GM18867 (cell line): ENCODE measurements at regions not wholly inside any gene's neighbourhood (a gene's known extent, or its start where the extent isn't known, plus 50 kb on each side); places are given as distances from the start of the nearest gene placed in this dataset.
"Not testable (repeated sequence)": the region's sequence is repeated elsewhere in the genome, so short reads cannot be mapped to it uniquely, and the experiment has no call there.

ENCODE experiments used
- ATAC-seq: cut with Tn5 transposase; IDR thresholded peaks from one replicate; pipeline ENCODE4 v1.9.1; 2021; ENCODE audit warnings: mild to moderate bottlenecking, moderate library complexity; ENCODE audit not compliant: unreplicated experiment

DNA sequence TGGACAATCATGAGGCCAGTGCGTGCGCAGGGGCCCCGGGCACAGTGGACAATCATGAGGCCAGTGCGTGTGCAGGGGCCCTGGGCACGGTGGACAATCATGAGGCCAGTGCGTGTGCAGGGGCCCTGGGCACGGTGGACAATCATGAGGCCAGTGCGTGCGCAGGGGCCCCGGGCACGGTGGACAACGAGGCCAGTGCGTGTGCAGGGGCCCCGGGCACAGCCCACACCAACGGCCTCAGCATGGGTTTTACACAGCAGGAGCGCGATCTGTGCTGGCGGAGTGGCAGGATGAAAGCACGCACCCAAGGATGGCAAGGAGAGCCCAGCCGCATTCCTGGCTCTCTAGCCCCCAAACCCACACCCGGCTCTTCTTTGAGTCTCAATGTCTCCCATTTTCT lies 78.8 kb downstream of the RFLNA start:
- ATAC-seq = not testable (repeated sequence)

DNA sequence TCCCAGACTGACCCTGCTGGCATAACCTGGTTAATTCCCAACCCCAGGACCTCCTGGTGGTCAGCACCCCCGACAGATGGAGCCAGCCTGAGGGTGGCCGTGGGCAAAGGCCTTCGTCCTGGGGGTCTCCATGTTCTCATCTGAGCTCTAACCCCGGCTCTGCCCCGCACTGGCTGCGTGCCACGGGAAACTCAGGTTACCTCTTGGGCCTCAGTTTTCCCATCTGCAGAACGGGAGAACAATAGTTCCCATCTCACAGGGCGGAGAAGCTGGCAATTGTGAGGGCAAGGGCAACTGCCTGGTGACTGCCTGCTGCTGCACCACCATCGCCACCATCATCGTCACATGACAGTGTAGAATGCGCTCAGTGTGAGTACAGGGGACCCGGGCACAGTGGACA lies 77.9 kb downstream of the RFLNA start:
- ATAC-seq = no peak

DNA sequence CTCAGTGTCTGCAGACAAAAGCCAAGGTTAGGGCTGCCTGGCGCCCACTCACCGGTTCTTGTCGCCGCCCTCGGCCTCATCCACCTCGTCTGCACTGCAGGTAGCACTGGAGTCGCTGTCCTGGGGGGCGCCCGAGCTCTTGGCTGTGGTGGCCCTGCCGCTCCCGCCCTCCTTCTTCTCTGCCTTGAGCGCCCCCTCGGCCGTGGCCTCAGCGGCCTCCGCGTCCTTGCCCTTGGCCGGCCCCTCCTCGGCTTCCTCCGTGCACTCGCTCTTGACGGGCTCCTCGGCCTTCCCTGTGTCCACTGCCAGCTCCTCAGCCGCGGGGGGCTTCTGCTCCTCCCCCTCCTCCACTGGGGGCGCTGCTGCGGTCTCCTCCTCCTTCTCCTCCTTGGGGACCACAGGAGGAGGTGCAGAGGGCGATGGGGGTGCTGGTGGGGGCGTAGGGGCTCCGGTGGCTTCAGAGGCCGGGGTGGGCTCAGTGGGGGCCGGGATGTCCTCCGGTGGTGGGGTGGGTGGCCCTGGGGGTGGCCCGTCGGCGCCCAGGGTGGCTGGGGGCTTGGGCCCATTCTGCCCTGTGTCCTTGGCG lies 77.2 kb downstream of the RFLNA start:
- no peak for ATAC-seq

DNA sequence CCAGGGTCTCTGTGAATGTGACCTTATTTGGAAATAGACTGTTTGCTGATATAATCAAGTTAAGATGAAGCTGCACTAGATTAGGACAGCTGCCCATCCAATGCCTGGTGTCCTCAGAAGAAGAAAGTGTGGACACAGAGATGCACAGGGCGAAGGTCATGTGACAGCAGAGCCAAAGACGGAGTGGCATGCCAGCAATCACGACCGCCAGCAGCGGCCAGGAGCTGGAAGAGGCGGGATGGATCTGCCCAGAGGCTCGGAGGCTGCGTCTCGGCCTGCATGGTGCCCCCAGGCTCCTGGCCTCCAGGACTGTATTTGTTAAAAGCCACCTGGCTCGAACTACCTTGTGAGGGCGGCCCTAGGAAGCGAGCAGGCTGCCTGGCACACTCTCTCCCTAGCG lies 76.5 kb downstream of the RFLNA start:
- ATAC-seq = no peak

DNA sequence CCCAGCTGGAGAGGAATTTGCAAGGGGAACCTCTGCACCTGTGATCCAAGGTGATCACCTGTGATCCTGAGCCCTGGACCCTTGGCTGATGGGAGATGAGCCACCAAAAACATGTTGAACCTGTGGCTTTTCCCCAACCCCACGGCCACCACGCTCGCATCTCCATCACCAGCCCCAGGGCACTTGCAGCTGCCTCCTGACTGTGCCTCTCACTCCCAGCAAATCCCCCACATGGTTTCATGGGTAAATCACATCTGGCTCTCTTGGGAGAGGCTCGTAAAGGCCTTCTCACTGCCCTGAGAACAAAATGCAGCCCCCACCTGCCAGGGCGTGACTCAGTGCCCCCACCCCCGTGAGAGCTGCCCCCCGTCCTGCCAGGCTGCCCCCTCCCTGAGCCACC lies 76.0 kb downstream of the RFLNA start:
- no peak for ATAC-seq

DNA sequence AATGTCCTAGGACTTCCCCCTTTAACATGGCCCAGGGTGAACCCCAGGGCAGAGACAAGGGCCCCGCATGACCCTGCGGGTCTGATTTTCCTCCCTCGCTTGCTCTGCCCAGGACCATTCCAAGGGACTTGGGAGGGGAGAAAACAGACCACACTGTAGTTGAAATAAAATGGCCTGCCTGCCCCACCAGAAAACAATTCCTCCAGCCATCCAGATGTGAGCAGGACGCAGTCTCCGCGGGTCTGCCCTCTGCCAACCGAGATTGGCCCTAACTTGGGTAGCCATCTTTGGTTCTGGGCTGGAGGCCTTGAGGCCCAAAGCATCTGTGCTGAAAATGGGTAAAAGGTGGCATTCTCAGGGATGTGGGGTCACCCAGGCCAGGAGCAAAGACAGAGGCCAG lies 75.5 kb downstream of the RFLNA start:
- no peak for ATAC-seq

DNA sequence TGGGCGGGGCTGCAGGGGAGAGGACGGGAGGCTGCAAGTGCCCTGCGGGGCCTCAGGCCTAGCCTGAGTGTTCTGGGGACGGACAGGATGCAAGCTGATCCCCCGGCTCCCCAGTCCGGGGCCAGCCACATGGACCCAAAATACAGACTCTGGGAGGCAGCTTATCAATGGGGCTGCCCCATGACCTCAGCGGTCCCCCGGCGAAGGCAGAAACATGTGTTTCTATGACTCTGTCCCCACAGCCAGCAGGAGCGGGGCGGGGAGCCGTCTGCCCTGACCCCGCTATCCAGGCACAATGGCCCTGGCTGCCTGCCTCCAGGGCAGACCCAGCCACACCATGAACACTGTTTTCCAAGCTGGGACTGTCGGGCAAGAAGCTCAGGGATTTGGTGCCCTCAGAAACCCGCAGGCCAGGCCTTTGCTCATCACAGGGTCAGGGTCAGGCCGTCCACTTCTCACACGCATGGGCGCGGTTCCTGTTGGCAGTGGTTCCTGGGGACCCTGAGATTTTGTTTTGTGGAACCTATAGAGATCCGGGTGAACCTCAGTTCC lies 75.0 kb downstream of the RFLNA start:
- no peak for ATAC-seq

DNA sequence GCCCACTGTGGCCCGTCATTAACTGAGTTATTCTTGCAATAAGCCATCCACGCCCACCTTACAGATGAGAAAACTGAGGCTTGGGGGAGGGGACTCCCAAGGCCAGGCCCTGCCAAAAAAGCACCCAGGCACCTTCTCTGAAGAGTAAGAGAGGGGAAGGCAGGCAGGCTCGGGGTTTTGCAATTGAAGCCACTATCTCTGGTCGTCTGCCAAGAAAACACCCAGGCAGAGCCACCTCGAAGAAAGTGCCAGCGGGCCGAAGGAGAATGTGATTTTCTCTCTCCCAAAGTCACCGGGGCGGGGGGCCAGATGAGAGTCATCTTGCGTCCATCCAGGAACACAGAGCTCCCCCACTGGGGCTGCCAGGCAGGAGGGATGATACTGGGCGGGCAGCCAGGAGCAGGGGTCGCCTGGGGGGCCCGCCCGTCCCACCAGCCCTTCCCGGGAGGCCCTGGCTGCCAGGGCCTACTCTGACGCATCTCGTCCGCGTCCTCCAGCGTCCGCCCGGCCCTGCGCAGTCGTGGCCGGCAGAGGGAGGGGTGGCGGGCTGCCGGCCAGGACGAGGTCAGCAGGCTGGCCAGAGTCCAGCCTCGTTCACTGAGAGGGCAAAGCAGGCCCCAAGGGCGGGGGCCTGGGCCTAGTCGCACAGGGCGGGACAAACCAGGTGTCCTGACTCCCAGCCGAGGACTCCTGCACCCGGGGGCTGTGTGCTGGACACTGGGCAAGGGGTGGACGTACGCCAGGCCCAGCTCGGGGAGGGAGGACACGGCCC lies 74.3 kb downstream of the RFLNA start:
- no peak for ATAC-seq

DNA sequence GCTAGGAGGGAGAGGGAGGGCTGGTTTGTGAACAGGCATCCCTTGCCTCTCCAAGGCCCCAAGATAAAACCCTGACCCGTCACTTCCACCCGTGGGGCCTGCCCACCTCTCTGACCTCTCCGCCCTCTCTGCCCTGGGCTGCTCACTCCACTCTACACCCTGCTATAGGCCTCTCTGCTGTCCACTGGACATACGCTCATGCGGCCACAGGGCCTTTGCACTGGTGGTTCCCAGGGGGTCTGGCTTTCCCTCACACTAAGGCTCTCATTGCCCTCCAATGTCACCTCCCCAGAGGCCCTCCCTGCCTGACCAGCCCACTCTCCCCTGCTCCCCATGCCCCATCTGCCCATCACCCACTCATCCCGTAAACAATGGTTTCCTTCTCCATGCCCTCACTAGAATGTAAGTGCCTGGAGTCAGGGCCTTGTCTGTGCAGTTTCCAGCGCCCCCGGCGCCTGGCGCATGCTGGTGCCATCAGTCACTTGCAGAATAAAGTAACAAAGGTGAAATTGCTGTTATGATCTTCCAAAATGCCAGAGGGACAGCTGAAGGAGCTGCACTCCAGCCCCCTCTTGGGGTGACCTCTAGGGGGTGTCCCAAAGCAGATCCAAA lies 73.6 kb downstream of the RFLNA start:
- ATAC-seq = no peak

DNA sequence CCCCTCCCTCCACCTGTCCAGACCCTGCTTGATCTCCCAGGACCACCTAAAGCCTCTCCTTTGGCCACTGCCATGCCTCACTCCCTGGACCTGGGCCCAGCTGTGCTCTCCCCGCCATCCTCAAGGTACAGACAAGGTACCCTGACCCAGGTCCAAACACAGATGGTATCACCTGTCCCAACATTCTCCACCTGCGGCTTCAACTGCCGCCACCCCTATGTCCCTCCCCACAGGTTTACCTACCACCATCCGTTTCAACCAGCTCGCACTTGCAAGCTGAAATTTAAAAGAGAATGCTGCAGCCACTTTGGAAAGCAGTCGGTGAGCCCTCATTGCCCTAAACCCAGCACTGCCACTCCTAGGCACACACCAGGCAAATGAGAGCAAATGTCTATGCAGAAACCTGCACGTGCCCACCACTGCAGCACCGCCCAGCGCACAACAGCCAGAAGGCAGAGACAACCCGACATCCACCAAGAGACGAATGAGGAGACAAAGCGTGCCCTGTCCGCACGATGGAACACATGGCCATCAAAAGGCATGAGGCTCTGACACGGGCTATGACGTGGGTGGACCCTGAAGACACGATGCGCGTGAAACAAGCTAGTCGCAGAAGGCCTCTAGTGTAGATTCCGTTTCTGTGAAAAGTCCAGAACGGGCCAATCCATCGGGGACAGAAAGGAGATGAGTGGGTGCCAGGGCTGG lies 71.0 kb downstream of the RFLNA start:
- ATAC-seq = no peak
